ENCODE measurements at regions not wholly inside any gene's neighbourhood (a gene's known extent, or its start where the extent isn't known, plus 50 kb on each side); places are given as distances from the start of the nearest gene placed in this dataset.
"Not testable (repeated sequence)": the region's sequence is repeated elsewhere in the genome, so short reads cannot be mapped to it uniquely, and the experiment has no call there.

- not testable (repeated sequence) for DNase-seq
These were observed 124.6 kb upstream of the SULF2 start for GRCh38 chr20:47909696-47910369.

GRCh38 chr20:47908361-47909035 is 123.2 kb upstream of the SULF2 start:
- not testable (repeated sequence) for DNase-seq

- not testable (repeated sequence) for DNase-seq
These were observed 122.7 kb upstream of the SULF2 start for GRCh38 chr20:47907951-47908350.

GRCh38 chr20:47907031-47907675 is 121.9 kb upstream of the SULF2 start:
- DNase-seq, result no peak

- DNase-seq, result no peak
These were observed 121.0 kb upstream of the SULF2 start for GRCh38 chr20:47906348-47906660.

- no peak for DNase-seq
These were observed 120.5 kb upstream of the SULF2 start for GRCh38 chr20:47905628-47906347.

GRCh38 chr20:47903009-47903408 is 117.7 kb upstream of the SULF2 start:
- DNase-seq, result not testable (repeated sequence)

- DNase-seq, result not testable (repeated sequence)
These were observed 114.0 kb upstream of the SULF2 start for GRCh38 chr20:47899313-47899712.

GRCh38 chr20:47897461-47897860 is 112.2 kb upstream of the SULF2 start:
- no peak for DNase-seq

- not testable (repeated sequence) for DNase-seq
These were observed 107.4 kb upstream of the SULF2 start for GRCh38 chr20:47892681-47893080.

- not testable (repeated sequence) for DNase-seq
These were observed 105.4 kb upstream of the SULF2 start for GRCh38 chr20:47890708-47891107.

GRCh38 chr20:47889751-47890150 is 104.5 kb upstream of the SULF2 start:
- DNase-seq, result not testable (repeated sequence)

GRCh38 chr20:47888351-47888750 is 103.1 kb upstream of the SULF2 start:
- no peak for DNase-seq

- no peak for DNase-seq
These were observed 102.3 kb upstream of the SULF2 start for GRCh38 chr20:47887477-47888080.

- DNase-seq, result no peak
These were observed 101.8 kb upstream of the SULF2 start for GRCh38 chr20:47887064-47887463.

- no peak for DNase-seq
These were observed 101.3 kb upstream of the SULF2 start for GRCh38 chr20:47886454-47887041.

- DNase-seq, result no peak
These were observed 100.7 kb upstream of the SULF2 start for GRCh38 chr20:47885909-47886453.

- DNase-seq, result not testable (repeated sequence)
These were observed 98.7 kb upstream of the SULF2 start for GRCh38 chr20:47883940-47884339.

- DNase-seq, result no peak
These were observed 97.9 kb upstream of the SULF2 start for GRCh38 chr20:47883186-47883585.

GRCh38 chr20:47879771-47880170 is 94.5 kb upstream of the SULF2 start:
- DNase-seq, result peak; percentile 36

GRCh38 chr20:47878601-47879027 is 93.3 kb upstream of the SULF2 start:
- peak; percentile 95 for DNase-seq

Measured in dermis blood vessel endothelial cell (primary cell).